ENCODE measurements at regions not wholly inside any gene's neighbourhood (a gene's known extent, or its start where the extent isn't known, plus 50 kb on each side); places are given as distances from the start of the nearest gene placed in this dataset.

DNA sequence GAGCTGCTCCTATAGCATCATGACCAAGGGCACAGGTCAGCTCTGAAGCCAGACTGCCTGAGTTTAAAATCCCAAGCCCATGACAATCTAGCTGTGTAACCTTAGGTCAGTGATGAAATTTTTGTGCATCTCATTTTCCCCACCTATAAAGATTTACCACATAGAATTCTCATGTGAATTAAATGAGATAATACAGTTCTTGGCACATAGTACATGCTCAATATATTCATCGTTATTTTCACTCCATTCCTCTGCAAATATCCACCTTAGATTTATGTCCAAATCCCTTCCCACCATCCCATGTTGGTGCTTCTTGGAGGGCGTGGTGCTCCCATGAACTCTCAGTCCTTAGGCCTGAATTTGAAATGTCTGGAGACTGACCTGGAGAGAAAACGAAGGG, 300.1 kb downstream of the TLE3 start:
- TF ChIP-seq POLR2A (IDR thresholded peaks at IDR 0.05; ENCODE audit: low read depth, low read length): no peak
- no peak for TF ChIP-seq POLR2AphosphoS5 (IDR thresholded peaks at IDR 0.05; ENCODE audit: low read depth, low read length)
